ENCODE measurements at regions not wholly inside any gene's neighbourhood (a gene's known extent, or its start where the extent isn't known, plus 50 kb on each side); places are given as distances from the start of the nearest gene placed in this dataset.
"Not testable (repeated sequence)": the region's sequence is repeated elsewhere in the genome, so short reads cannot be mapped to it uniquely, and the experiment has no call there.

DNA sequence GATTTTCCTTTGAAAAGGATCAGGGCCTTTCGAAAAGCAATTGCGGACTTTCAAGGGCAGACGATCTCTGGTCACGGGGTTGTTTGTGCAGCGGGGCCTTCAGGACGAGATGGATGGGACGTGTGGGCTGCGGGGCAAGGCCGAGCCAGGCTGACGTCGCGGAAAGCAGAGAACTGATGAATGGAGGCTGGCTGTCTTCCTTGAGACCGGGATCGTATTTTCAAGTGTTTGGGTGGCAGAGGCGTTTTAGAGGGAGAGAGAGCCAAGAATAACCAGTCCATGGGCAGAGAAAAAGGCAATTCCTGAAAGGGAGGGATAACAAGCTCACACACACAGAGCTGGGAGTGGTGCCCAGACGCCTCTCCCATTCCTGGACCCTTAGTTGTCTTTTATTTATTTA, 138.9 kb upstream of the USP29 start:
- Histone ChIP-seq H3K79me2 (ENCODE audit: insufficient read depth, low read length) (no peaks in the 10 kb centered on the region), H3K9ac (ENCODE audit: low read length) (no peak overlapping the region), H3K27ac (ENCODE audit: low read depth, low read length) (no peak overlapping the region), H3K4me1 (ENCODE audit: control insufficient read depth in 1 of 2, insufficient read depth in 2 of 2, low read length in 2 of 2) (no peaks in the 10 kb centered on the region), H3K9me2 (ENCODE audit: insufficient read depth) (no peaks in the 10 kb centered on the region), H3K4me3 (replicated peaks in 1 of 2; ENCODE audit: low read depth in 1 of 2, low read length in 2 of 2) (no peak overlapping the region), H3K9me3 (ENCODE audit: control insufficient read depth in 1 of 2, insufficient read depth in 1 of 2, low read depth in 1 of 2, low read length in 2 of 2) (peaks cover 4 to 34% of the 10 kb centered on the region in 2 experiments; a peak in 2 of 4 replicates), H3K36me3 (ENCODE audit: control insufficient read depth in 1 of 2, insufficient read depth in 2 of 2, low read length in 2 of 2) (no peaks in the 10 kb centered on the region), H4K20me1 (ENCODE audit: insufficient read depth) (no peaks in the 10 kb centered on the region), H3K4me2 (ENCODE audit: low read length) (no peak overlapping the region), H3K27me3 (ENCODE audit: insufficient read depth, low read length) (no peaks in the 10 kb centered on the region), H2AFZ (ENCODE audit: low read depth, low read length, poor library complexity, severe bottlenecking) (no peak overlapping the region)
- ChIA-PET CTCF (no interaction called here), RAD21 (ENCODE audit: low non-redundant PET in 1 of 2, low total read pairs in 2 of 2, uncharacterized antibody in 2 of 2, unreplicated experiment in 2 of 2) (no interaction called here), POLR2A (no interaction called here)
- ATAC-seq (no peak), DNase-seq (ENCODE audit: low read depth, low spot score) (no peak)
- no peak for TF ChIP-seq TCF7L2 (IDR thresholded peaks at IDR 0.05; ENCODE audit: borderline replicate concordance, extremely low read depth, insufficient read depth, insufficient read length)
- TF ChIP-seq, protein P1, sequence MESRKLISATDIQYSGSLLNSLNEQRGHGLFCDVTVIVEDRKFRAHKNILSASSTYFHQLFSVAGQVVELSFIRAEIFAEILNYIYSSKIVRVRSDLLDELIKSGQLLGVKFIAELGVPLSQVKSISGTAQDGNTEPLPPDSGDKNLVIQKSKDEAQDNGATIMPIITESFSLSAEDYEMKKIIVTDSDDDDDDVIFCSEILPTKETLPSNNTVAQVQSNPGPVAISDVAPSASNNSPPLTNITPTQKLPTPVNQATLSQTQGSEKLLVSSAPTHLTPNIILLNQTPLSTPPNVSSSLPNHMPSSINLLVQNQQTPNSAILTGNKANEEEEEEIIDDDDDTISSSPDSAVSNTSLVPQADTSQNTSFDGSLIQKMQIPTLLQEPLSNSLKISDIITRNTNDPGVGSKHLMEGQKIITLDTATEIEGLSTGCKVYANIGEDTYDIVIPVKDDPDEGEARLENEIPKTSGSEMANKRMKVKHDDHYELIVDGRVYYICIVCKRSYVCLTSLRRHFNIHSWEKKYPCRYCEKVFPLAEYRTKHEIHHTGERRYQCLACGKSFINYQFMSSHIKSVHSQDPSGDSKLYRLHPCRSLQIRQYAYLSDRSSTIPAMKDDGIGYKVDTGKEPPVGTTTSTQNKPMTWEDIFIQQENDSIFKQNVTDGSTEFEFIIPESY (IDR thresholded peaks at IDR 0.05; ENCODE audit: extremely low read depth, insufficient replicate concordance, low read length) = no peak
- TF ChIP-seq EGR1 (IDR thresholded peaks at IDR 0.05; ENCODE audit: low read depth) = no peak
- TF ChIP-seq, protein P2, sequence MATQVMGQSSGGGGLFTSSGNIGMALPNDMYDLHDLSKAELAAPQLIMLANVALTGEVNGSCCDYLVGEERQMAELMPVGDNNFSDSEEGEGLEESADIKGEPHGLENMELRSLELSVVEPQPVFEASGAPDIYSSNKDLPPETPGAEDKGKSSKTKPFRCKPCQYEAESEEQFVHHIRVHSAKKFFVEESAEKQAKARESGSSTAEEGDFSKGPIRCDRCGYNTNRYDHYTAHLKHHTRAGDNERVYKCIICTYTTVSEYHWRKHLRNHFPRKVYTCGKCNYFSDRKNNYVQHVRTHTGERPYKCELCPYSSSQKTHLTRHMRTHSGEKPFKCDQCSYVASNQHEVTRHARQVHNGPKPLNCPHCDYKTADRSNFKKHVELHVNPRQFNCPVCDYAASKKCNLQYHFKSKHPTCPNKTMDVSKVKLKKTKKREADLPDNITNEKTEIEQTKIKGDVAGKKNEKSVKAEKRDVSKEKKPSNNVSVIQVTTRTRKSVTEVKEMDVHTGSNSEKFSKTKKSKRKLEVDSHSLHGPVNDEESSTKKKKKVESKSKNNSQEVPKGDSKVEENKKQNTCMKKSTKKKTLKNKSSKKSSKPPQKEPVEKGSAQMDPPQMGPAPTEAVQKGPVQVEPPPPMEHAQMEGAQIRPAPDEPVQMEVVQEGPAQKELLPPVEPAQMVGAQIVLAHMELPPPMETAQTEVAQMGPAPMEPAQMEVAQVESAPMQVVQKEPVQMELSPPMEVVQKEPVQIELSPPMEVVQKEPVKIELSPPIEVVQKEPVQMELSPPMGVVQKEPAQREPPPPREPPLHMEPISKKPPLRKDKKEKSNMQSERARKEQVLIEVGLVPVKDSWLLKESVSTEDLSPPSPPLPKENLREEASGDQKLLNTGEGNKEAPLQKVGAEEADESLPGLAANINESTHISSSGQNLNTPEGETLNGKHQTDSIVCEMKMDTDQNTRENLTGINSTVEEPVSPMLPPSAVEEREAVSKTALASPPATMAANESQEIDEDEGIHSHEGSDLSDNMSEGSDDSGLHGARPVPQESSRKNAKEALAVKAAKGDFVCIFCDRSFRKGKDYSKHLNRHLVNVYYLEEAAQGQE (IDR thresholded peaks at IDR 0.05; ENCODE audit: low read depth) = no peak
- no peak for TF ChIP-seq ZFX (IDR thresholded peaks at IDR 0.05)
- TF ChIP-seq FOSL1 (IDR thresholded peaks at IDR 0.05; ENCODE audit: low read depth) = no peak
- no peak for TF ChIP-seq YY1 (IDR thresholded peaks at IDR 0.05; ENCODE audit: extremely low read depth, insufficient replicate concordance, low read depth, low read length)
- TF ChIP-seq EZH2phosphoT487 (IDR thresholded peaks at IDR 0.05; ENCODE audit: borderline replicate concordance) = no peak
- TF ChIP-seq SRF (IDR thresholded peaks at IDR 0.05; ENCODE audit: low read depth) = no peak
- TF ChIP-seq, protein P3, sequence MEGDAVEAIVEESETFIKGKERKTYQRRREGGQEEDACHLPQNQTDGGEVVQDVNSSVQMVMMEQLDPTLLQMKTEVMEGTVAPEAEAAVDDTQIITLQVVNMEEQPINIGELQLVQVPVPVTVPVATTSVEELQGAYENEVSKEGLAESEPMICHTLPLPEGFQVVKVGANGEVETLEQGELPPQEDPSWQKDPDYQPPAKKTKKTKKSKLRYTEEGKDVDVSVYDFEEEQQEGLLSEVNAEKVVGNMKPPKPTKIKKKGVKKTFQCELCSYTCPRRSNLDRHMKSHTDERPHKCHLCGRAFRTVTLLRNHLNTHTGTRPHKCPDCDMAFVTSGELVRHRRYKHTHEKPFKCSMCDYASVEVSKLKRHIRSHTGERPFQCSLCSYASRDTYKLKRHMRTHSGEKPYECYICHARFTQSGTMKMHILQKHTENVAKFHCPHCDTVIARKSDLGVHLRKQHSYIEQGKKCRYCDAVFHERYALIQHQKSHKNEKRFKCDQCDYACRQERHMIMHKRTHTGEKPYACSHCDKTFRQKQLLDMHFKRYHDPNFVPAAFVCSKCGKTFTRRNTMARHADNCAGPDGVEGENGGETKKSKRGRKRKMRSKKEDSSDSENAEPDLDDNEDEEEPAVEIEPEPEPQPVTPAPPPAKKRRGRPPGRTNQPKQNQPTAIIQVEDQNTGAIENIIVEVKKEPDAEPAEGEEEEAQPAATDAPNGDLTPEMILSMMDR (IDR thresholded peaks at IDR 0.05 in 2 of 3, conservative IDR thresholded peaks at IDR 0.05 in 1 of 3; ENCODE audit: borderline replicate concordance in 1 of 3, insufficient read depth in 1 of 3, low read depth in 2 of 3, low read length in 2 of 3) = no peak
- TF ChIP-seq SIN3A (IDR thresholded peaks at IDR 0.05; ENCODE audit: low read depth) = no peak
- TF ChIP-seq, protein P4, sequence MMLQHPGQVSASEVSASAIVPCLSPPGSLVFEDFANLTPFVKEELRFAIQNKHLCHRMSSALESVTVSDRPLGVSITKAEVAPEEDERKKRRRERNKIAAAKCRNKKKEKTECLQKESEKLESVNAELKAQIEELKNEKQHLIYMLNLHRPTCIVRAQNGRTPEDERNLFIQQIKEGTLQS (IDR thresholded peaks at IDR 0.05) = no peak
- no peak for TF ChIP-seq POLR2AphosphoS5 (IDR thresholded peaks at IDR 0.05; ENCODE audit: low read depth, low read length)
- BruUV-seq (replicated peaks) = no TSS peak
- intact Hi-C loops (cut with micrococcal nuclease) = no loop called here

DNA sequence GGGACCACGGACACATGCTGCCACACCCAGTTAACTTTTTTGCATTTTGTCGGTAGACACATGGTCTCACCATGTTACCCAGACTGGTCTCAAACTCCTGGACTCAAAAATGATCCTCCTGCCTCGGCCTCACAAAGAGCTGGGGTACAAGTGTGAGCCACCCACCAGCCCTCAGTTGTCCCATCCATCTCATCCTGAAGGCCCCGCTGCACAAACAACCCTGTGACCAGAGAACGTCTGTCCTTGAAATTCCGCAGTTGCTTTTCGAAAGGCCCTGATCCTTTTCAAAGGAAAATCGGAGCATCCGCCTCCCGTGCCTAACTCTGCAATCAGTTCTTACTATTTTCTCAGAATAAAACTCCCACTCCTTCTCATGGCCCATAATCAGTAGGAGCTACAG, 138.3 kb upstream of the USP29 start:
- H3K4me1 ChIP-seq (ENCODE audit: control insufficient read depth in 1 of 2, insufficient read depth in 2 of 2, low read length in 2 of 2); H2AFZ ChIP-seq (ENCODE audit: low read depth, low read length, poor library complexity, severe bottlenecking); POLR2A ChIA-PET: not testable (repeated sequence)

More for the DNA sequence above, 138.3 kb upstream of the USP29 start:
- H3K79me2 ChIP-seq (ENCODE audit: insufficient read depth, low read length); H3K9ac ChIP-seq (ENCODE audit: low read length); H3K9me2 ChIP-seq (ENCODE audit: insufficient read depth); BruUV-seq (replicated peaks); CTCF ChIA-PET; intact Hi-C loops (cut with micrococcal nuclease); DNase-seq (ENCODE audit: low read depth, low spot score); H4K20me1 ChIP-seq (ENCODE audit: insufficient read depth); H3K4me3 ChIP-seq (replicated peaks in 1 of 2; ENCODE audit: low read depth in 1 of 2, low read length in 2 of 2); H3K27ac ChIP-seq (ENCODE audit: low read depth, low read length); H3K36me3 ChIP-seq (ENCODE audit: control insufficient read depth in 1 of 2, insufficient read depth in 2 of 2, low read length in 2 of 2); RAD21 ChIA-PET (ENCODE audit: low non-redundant PET in 1 of 2, low total read pairs in 2 of 2, uncharacterized antibody in 2 of 2, unreplicated experiment in 2 of 2); ATAC-seq; H3K4me2 ChIP-seq (ENCODE audit: low read length); H3K27me3 ChIP-seq (ENCODE audit: insufficient read depth, low read length): not testable (repeated sequence)
- H3K9me3 ChIP-seq (ENCODE audit: control insufficient read depth in 1 of 2, insufficient read depth in 1 of 2, low read depth in 1 of 2, low read length in 2 of 2) = peaks cover 8 to 34% of the 10 kb centered on the region in 2 experiments; a peak in 2 of 4 replicates
